C1 segment of cervical spinal cord (tissue), 14 donors: ENCODE measurements at regions not wholly inside any gene's neighbourhood (a gene's known extent, or its start where the extent isn't known, plus 50 kb on each side); places are given as distances from the start of the nearest gene placed in this dataset.
"Not testable (repeated sequence)": the region's sequence is repeated elsewhere in the genome, so short reads cannot be mapped to it uniquely, and the experiment has no call there.

Experiments used
- DNase-seq, 14 donors: peaks; one replicate each; lab custom pipeline; 2025; lab: John Stamatoyannopoulos, UW

DNA sequence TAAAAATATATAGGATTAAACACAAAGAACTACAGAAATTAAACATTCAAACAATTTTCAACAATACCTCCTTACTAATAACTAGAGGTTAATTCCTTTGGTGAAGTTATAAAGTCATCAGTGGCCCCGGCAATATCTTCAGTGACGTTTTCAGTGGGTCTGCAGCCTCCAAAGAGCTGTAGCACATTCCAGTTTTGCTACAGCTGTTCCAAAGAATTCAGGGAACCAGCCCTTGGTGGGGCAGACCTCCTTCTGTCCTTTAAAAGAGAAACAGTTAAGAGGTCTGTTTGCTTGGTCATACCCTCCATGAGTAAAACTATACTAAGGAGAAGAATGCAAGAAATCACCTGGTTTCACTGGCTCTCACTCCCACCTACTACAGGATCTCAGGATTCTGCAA lies 99.2 kb upstream of the ZDHHC17 start:
- DNase-seq: no peak

DNA sequence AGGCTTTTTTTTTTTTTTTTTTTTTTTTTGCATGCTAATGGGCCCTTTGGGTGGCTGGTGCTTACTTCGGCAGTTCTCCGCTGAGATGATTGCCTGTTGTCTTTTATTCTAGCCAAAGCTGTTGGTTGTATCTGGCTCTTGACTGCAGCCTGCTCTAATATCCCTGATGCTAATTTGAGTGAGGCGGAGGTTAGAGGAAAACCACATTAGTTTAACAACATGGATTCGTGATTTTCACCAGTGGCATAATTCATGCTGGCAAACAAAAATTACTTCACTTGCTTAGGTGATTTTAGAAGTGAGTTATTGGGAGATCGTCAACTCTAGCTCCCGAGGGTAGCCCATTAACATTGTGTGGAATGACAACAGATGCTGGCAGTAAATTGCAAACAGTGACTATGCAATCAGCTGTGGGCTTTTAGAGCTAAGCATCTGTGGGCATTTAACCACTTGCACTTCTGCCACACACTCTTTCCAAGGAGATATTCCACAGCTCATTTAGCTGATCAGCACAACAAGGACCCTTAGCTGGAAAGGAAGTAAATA lies 97.6 kb upstream of the ZDHHC17 start:
- no peak for DNase-seq

DNA sequence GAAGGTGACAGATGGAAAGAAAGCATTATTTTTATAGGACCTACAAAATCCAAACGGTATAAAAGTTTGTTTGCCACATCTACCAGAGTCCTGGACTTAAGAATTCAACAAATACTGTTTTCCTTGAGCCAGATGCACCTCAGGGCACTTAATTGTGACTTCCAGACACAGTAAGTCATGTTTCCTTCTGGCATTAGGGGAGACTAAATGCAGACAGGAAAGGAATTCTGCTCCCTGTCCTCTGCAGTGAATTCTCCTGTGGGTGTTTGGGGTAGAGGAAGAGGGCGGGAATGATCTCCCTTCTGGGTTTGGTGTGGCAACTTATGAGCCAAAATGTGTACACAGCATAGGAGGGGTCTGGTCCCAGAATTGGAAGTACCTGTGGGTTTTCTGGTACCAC lies 93.9 kb upstream of the ZDHHC17 start:
- DNase-seq: no peak

DNA sequence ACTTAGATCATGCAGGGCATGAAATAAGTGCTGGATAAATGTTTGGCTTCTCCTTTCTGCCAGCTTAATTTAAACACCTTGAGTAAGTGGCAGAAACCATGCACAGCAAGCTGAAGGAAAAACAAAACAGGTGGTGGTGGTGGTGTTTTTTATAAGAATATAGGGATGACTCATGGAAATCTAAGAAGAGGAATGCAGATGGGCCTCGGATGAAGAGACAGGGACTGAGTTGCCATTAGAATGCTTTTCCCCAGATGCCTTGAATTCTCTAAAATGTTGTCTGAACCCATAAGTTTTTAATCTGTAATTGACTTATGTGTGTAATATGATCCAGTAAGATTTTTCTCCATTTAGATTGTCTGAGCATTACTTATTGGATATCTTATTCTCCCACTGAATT lies 93.1 kb upstream of the ZDHHC17 start:
- DNase-seq: no peak

DNA sequence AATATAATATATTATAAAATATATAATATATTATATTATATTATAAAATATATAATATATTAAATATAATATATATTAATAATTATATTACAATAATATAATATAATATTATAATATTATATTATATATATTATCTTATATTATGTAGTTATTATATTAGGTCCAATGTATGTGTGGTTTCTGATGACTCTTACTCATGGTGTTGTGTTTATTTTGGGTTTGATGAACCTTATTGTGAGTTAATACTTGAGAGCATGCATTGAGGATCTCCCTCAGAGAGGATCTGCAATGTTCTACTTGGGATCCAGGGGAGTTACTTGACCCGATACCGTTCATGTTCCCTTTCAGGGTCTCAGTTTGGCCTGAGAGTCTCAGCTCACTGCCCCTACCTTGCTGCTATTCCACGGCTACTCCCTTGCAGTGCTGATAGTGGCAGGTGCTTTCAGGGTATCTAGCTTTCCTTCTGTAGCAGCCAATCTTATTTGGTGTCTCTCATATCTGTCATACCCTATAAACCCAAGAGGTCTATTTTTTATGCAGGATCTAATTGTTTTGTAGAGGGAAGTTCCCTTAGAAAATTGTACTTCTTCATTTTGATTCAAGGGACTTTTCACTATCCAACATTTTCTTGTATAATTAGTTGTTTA lies 89.1 kb upstream of the ZDHHC17 start:
- no peak for DNase-seq

DNA sequence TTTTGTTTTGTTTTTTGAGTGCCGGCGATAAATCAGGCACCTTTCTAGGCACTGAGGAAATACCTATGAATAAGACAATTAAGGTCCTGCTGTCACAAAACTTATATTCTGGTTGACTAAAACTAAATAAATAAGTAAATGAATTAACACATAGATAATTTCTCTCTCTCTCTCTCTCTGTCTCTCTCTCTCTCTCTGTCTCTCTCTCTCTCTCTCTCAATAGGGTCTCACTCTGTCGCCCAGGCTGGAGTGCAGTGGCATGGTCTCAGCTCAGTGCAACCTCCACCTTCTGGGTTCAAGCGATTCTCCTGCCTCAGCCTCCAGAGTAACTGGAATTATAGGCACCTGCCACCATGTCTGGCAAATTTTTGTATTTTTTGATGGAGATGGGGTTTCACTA lies 87.7 kb upstream of the ZDHHC17 start:
- not testable (repeated sequence) for DNase-seq

DNA sequence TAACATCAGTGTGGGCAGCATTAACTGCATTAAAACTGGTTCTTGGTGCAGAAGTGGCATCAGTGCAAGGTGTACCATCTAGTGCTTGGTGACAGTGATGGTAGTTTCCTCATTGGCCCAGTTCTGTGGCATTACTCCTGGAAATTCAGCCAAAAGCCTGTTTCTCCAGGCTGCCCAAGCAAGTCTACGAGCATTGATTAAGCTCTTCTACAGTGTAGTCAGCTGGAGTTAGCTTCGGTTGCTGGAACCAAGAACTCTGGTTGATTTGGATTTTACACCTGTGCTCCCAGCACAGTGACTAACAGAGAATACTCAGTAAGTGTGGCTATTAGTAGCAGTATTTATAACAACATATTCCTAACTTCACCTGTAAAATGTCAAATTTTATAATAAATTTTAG lies 84.9 kb upstream of the ZDHHC17 start:
- DNase-seq: no peak

DNA sequence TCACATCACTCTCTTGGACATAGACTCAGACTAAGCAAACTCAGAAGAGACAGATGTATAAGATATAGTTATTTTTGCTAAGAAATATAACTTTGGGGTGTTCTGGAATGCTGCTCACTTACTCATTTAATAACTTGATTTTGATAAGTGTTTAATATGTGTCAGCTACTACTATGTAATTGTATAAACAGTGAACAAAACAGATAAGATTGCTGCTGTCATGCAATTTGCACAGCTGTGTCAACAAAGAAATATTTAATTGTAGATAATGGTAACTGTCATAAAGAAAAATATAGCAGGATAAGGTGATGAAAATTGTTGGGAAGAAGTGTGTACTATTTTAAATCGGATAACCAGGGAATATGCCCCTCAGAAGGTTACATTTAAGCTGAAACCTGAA lies 84.1 kb upstream of the ZDHHC17 start:
- no peak for DNase-seq

DNA sequence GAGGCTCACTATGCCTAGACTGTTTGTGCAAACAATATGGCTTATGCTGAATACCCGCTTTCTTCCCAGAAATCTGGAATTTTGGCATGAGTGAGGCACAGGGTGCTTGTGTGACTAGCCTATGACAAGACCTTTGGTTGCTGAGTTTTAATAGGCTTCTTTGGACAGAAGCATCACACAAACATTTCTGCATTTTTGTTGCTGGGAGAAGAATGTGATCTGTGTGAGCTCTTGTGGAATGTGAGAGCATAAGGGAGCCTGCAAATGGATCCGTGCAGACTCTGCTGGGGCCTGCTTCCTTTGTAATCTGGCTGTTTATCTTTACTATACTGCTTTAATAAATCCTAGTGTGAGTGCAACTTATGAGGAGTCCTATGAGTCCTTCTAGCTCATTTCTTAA lies 83.0 kb upstream of the ZDHHC17 start:
- no peak for DNase-seq

DNA sequence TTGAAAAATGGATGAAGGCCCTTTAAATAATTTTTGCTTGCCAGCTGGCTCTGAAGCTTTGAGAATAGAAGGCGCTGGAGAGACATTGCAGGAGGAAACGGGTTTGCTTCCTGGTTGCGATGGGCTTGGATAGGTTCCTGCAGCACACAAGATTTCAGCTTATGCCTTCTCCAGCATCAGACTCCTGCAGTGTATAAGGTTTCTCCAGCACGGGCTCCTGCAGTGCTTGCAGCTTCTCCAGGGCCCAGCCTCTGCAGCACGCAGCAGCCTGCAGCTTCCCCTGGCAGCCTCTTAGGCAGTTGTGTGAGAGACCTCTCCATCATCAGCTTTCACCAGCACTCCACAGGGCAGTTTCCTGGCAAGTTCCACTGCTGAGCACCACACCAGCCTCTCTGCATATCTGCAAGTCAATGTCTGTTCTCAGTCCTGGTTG lies 78.7 kb upstream of the ZDHHC17 start:
- DNase-seq: peak in 9 of 14 donors; percentile 7 to 70 (median 37)

DNA sequence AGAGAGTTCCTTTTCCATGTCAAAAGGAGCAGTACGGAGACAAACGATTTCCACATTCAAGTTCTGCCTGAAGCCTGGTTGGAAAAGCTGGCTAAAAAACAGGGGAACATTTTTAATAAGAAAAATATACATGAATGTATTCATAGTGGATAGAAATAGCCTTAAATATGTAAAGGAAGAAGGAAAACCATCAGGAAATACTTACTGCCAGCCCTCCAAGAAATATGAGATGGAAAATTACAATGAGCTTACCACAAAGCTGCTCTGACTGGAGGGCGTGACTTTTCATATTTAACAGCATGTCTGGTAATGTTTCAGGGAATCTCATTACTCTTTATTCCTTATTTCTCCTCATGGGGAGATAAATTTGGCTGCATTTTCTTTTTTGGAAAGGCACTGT lies 75.9 kb upstream of the ZDHHC17 start:
- DNase-seq: no peak

DNA sequence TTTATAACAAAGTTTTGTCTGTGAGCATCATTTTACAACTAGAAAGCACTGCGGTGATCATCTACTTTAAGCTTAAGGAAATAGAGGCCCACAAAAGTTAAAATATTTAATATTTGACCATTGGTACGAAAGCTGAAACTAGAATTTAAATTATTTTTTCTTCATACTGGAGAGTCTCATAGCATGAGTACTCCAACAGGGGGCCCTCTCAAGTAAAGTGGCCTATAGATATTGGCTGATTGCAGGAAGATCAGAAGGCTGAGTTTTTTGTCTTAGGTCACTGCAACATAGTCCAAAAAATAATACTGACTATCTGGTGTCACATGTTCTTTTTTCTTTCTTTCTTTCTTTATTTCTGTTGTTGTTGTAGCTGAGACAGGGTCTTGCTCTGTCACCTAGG lies 75.3 kb upstream of the ZDHHC17 start:
- no peak for DNase-seq

DNA sequence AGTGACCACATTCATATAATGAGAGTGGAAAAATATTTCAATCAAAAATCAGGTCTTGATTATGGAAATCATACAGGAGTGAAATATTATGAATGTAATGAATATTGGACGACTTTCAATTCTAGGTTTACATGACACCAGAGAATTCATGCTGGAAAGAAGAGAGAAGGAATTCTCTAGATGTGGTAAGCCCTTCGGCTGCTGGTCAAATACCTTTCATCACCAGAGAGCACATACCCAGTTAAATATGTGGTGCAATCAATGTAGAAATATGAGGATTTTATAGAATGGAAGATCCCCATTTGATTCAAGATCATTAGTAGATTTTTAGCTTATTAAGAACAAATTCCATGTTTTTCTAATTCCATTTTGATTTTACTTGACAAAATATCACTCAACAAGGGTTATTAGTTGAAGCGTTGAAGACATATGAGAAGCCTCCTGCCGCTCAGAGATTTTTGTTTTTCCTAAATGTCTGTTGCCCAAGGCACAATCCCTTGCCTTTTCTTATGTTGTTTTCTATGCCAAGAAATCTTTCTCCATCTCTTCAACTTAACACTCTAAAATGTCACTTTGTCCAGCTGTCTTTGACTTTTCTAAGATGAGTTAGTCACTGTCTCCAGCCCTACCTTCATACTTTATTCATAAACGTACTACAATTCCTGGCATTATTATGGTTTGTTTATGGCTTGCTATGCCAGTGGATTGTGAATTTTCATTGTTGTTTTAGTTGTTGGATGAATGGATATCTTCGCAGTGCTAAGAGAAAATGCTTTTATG lies 72.8 kb upstream of the ZDHHC17 start:
- DNase-seq: no peak

DNA sequence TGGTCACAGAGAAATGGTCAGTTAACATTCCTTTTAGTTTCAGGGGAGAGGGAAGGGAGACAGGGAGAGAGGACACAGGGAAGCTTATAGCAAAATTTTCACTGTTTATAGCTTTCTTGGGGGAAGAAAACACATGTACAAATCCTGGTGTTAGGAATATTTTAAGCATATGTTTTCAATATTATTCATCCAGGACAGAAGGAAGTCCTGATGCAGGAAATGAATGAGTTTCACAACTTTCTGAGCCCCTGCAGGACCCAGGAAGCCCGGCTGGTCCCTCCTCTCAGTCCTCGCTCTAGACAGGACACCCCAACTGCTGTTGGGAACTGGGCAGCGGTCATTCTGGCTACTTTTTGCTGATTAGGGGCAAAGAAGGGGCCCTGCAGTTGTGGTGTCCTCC lies 71.1 kb upstream of the ZDHHC17 start:
- no peak for DNase-seq

DNA sequence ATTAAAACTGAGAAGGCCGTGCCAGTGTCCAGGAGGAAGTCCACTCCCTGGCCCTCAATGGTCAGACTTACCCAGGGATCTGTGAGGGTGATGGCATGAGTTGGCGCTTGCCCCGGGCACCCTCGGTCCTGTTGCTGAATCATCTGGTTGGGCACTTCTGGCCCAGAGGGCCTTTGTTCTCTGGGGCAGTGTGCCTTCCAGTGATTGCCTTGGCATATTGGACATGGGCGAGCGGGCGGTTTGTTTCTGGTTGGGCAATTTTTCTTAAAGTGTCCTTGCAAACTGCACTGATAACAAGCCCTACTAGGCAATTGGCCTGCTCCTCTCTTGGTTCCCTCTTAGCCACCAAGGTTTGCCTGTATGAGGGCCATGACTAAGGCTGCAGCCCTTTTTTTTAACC lies 69.5 kb upstream of the ZDHHC17 start:
- DNase-seq: peak in 3 of 14 donors; percentile 2 to 45 (median 3)

DNA sequence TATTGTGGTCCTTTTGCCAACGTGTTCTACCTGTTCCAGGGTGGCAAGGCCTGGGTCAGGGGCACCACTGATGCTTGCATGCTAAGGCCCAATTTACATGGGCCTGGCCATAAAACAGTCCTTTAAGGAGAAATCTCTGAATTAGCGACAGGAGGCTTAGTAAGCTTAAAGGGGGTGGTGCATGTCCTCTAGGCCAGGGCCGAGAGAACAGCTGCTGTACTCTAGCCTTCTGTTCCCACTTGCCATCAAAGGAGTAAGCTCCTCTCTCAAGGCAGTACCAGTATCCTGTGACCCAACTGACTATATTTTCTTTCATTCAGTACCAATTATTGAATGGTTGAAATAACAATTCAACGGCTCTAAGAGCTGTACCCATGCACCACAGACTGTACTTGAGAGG lies 67.7 kb upstream of the ZDHHC17 start:
- no peak for DNase-seq

DNA sequence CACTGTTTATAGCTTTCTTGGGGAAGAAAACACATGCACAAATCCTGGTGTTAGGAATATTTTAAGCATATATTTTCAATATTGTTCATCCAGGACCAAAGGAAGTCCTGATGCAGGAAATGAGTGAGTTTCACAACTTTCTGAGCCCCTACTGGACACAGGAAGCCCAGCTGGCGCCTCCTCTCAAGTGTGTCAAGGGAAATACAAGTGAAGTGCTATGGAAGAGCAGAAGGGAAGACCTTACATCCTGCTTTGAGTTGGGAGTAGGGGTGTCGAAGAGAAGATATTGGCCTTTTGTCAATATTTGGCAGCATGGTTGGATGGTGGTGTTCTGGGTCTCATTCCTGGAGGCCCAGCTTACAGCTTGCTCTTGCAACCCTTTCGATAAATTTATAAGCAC lies 66.1 kb upstream of the ZDHHC17 start:
- no peak for DNase-seq

DNA sequence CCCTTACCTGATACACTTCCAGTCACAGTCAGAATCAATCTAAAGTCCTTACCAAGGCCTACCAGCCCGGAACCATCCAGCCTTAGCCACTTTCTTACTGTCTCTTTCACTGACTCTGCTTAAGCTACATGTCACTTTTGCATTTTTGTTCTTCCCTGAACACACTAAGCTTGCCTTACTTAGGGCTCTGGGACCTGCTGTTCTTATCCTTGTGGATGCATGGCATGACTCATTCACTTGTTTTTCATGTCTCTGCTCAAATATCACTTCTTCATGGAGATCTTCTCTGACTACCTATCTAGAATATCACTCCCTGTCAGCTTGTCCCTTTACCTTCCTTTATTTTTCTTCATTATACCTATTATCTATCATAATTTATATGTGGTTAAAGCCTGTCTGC lies 65.6 kb upstream of the ZDHHC17 start:
- peak in 1 of 14 donors; percentile 31 for DNase-seq

DNA sequence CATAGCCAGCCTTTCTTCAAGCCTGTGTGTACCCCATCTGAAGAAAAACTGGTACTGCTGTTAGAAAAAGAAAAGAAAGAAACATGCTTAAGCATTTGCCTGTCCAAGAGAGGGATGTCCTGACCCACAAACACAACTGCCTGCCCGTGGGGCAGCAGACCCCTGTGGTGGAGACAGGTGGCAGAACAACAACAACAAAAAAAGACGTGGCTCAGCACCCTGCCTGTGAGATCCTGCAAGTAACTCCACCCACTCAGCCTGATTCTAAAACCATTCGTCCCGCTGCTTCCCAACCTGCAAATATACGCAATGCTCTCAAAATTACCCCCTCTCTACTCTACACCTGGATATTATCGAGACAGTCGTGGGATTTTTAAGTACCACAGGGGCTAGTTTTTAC lies 64.9 kb upstream of the ZDHHC17 start:
- peak in 1 of 14 donors; percentile 69 for DNase-seq

DNA sequence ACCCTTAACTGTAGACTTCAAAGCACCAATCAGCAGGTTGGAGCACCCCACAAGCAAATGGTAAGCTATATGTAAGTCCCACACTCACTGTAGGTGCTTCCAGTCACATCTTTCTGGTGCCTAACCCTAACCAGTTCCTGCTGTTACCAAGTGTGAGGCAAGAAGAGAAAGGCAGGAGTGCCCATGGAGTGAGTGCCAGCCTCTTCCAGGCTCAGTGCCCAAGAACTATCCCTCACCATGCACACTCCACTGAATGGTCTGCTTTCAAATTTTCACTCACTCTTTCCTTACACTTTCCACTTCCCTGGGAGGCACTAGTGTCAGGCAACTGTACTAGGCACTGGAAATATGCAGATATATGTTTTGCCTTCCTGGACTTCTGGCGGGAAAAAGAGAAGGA lies 62.2 kb upstream of the ZDHHC17 start:
- peak in 2 of 14 donors; percentile 1 to 8 for DNase-seq

DNA sequence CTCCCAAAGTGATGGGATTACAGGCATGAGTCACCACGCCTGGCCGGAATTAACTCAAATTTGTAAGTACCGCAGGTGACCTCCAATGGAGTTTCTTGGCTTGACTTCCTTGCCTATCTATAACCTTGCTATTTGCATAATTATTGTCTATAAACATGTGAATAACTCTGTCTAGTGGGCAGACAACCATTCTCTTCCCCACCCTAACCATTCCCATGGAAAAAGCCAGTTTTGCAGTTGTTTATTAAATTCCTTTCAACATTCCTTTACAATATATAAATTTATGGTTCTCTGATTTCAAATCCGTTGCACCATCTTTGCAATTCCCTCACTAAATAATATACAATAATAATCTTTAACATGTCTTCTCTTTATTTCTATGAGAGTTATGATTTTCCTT lies 61.0 kb upstream of the ZDHHC17 start:
- DNase-seq: no peak

DNA sequence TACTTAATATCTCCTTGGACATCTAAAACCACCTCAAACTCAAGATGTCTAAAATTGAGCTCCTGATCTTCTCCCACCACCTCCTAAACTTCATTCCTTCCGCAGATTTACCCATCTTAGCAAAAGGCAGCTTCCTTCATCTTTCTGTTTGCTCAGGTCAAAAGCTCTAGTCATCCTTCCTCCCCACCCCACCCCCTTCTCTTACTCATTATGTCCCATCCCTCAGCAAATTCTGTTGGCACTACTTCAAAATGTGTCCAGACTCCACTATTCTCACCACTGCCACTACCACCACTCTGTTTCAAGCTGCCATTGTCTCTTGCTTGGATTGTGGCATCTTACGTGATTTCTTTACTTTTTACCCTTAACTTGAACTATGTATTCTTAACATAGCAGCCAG lies 59.2 kb upstream of the ZDHHC17 start:
- DNase-seq: no peak

DNA sequence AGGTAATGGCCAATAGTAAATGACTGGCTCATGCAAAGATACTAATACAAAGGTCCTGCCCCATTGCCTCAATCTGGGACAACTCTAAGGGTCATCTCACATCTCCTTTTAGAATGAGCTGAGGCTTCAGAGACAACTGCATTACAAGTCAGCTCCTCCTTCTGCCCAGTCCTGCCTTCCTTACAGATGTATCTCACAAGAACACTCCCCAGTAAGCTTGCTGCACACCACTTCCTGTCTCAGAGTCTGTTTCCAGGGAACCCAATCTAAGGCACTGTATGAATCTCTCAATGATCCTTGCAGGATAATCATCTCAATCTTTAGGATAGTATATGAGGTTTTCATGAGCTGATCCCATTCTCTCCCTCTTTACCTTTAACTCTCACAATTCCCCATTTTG lies 57.8 kb upstream of the ZDHHC17 start:
- DNase-seq: no peak
